Activated T-cell treated with anti-CD3 and anti-CD28 coated beads, Interleukin-2, amount 50 U/mL, for 72 hours (primary cell): ENCODE measurements at regions not wholly inside any gene's neighbourhood (a gene's known extent, or its start where the extent isn't known, plus 50 kb on each side); places are given as distances from the start of the nearest gene placed in this dataset.

ENCODE experiments used
- ATAC-seq, 2 donors: fragments of 150-1000 bp; cut with Tn5 transposase; replicated peaks in 1 of 2; 2 replicates each; pipeline ENCODE4 v1.10.0; 2021; ENCODE audit warnings: moderate library complexity in 2 of 2, mild to moderate bottlenecking in 1 of 2
- DNase-seq, 2 donors: peaks; one replicate each; pipeline ENCODE4 v3.0.0; 2021 to 2022; ENCODE audit warnings: mixed read lengths in 1 of 2
- H3K27ac Mint-ChIP-seq: one replicate; pipeline ENCODE4 v1.8.0; 2022; ENCODE audit warnings: mild to moderate bottlenecking, moderate library complexity, mixed read lengths
- H3K27me3 Mint-ChIP-seq: one replicate; pipeline ENCODE4 v1.8.0; 2022; ENCODE audit warnings: low read depth, mixed read lengths
- H3K36me3 Mint-ChIP-seq, 2 donors: one replicate each; pipeline ENCODE4 v1.8.0; 2022; ENCODE audit warnings: mixed read lengths in 2 of 2, mild to moderate bottlenecking in 1 of 2; ENCODE audit not compliant: insufficient read depth in 2 of 2
- H3K4me1 Mint-ChIP-seq: one replicate; pipeline ENCODE4 v1.8.0; 2022; ENCODE audit warnings: low read depth, mixed read lengths
- H3K4me3 Mint-ChIP-seq, 2 donors: one replicate each; pipeline ENCODE4 v1.8.0; 2022; ENCODE audit warnings: mild to moderate bottlenecking in 2 of 2, mixed read lengths in 2 of 2, moderate library complexity in 2 of 2
- H3K9me3 Mint-ChIP-seq, 2 donors: one replicate each; pipeline ENCODE4 v1.8.0; 2022; ENCODE audit warnings: mixed read lengths in 2 of 2

DNA sequence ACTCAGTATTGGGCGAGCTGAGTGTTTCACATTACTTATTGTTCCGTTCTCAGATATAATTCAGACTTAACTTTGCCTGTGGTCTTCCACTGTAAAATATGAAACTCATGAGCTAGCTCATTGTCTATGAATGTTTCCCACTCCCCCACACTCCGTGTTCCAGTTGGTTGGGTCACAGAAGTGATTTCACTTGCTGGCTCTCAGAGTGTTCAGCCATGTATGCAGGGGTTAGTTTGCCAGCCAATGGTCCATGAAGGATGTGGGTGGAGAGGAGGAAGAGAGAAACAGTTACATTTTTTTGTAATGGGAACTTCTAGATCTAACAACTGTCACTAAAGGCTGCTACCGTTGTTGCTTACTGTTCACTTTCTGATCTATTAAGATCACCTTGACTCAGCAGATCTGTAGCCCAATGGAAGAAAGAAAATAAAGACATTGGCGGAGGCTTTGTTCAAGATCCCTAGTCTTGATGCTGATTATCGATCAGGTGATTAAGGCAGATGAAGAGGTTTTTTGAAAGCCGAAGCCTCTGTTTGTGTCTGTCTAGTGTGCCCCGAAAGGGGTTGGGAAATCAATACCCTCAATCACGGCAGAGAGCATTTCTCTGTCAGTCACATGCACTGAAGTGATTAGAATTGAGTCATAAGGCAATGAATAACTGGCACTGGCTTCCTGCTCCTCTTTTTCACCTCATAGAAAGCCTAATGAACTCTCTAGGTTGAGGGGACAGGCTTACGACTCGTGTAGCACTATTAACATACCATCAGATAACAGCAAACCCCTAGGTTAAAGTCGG is 279.7 kb upstream of the FIGN start:
- Mint-ChIP-seq H3K4me1 (no peaks in the 10 kb centered on the region), H3K4me3 (no peak overlapping the region)
- no peak for DNase-seq

DNA sequence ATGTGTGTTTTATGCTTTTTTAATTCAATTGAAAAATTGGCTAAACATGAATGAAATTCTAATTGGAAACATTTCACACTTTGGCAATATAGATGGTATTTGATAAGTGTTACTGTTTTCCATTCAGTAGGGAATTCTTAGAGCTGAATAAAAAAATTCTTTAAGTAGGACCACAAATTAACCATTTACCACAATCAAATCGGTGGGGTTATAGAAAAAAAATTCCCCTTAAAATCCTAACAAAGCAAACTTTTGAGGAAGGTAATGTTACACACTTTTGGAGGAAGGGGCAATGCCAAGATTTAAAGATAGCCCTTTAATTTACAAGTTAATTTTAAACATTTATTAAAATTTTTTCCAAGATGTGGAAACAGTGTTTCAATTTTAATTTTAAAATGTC is 279.0 kb upstream of the FIGN start:
- no peak overlapping the region for H3K27ac Mint-ChIP-seq
- H3K9me3 Mint-ChIP-seq, result peaks cover 0 to 6% of the 10 kb centered on the region in 2 donors
- no peak for ATAC-seq
- no peaks in the 10 kb centered on the region for H3K4me1 Mint-ChIP-seq
- H3K36me3 Mint-ChIP-seq, result no peaks in the 10 kb centered on the region
- DNase-seq, result no peak
- H3K27me3 Mint-ChIP-seq, result no peaks in the 10 kb centered on the region
- no peak overlapping the region for H3K4me3 Mint-ChIP-seq

More for the DNA sequence above, 279.7 kb upstream of the FIGN start:
- Mint-ChIP-seq H3K36me3 (no peaks in the 10 kb centered on the region), H3K27me3 (no peaks in the 10 kb centered on the region), H3K27ac (no peak overlapping the region), H3K9me3 (peaks cover 0 to 6% of the 10 kb centered on the region in 2 donors)
- ATAC-seq, result no peak

DNA sequence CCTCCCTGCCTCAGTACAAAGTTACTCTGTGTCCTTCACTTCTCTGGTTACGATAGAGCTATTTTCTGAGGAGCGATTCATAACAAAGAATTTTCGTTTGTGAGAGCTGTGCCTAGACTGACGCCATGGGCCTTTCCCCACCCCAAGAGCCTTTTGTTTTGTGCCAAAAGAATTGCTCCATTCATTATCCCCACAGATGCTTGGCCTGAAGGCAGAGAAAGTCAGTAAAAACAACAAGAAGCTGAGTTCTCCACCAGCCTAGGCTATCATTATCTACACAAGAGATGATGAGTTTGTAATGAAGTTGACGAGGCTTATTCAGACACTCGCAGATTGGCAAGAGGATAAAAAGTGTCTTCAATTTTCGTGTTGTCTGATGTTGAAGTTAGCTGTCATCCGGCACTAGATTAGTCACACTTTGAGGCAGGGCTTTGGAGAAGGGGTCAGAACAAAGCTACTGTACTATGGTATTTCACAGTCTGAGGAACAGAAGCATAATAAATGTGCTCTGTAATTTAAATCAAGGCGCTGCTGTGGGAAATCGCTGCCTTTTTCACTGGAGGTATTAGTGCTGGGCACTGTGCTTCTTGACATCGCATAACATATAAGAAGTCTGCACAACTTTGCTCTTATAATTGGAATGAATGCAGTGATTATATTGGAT is 278.4 kb upstream of the FIGN start:
- H3K4me3 Mint-ChIP-seq, result no peak overlapping the region
- H3K4me1 Mint-ChIP-seq, result no peaks in the 10 kb centered on the region
- no peak for ATAC-seq
- peaks cover 0 to 6% of the 10 kb centered on the region in 2 donors for H3K9me3 Mint-ChIP-seq
- no peak for DNase-seq
- no peaks in the 10 kb centered on the region for H3K36me3 Mint-ChIP-seq
- H3K27me3 Mint-ChIP-seq, result no peaks in the 10 kb centered on the region
- H3K27ac Mint-ChIP-seq, result no peak overlapping the region

DNA sequence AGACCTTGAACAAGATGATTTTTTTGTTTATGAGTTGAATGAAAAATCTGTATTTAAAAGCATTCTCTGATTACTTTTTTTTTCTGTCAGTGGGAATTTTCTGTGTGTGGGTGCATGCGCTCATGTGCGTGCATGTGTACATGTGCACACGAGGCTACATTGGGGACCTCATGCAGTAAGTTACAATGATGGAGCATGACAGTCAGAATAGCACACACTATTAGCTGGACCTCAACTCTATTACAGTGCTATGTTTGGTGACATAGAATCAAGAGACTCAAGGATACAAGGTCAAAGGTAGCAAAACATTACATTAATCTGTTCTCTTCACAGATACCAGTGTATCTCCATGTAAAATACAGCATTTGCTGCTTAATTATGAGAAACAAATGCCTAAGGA is 276.8 kb upstream of the FIGN start:
- no peak overlapping the region for H3K4me3 Mint-ChIP-seq
- H3K9me3 Mint-ChIP-seq, result peaks cover 0 to 6% of the 10 kb centered on the region in 2 donors
- no peaks in the 10 kb centered on the region for H3K4me1 Mint-ChIP-seq
- DNase-seq (no peak), ATAC-seq (no peak)
- no peak overlapping the region for H3K27ac Mint-ChIP-seq
- no peaks in the 10 kb centered on the region for H3K36me3 Mint-ChIP-seq
- H3K27me3 Mint-ChIP-seq, result no peaks in the 10 kb centered on the region

DNA sequence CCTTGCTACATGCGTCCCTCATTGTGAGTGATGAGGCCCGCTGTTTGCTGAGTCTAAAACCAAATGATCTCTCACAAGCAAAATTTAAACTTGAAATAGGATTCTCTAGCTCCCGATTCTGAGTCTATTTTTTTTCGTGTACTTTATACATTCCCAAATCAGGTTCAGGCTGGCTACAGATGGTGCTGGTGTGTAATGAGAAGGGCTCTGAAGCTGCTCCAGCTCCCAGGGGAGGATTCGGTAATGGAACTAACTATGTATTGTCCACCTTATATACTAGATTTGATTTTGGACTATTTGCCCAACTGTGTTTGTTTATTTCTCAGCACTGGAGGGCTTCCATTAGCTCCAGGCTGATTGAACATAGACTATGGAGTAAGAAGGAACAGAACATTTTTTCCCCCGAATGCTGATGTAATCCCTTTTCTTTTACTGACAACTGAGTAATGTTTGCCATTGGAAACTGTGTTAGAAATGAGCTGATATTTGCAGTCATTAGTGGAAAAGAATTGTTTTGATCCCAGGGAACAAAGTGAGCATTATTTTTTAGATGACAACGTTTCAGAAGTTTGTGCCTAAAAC is 274.0 kb upstream of the FIGN start:
- no peak for ATAC-seq
- peaks cover 0 to 7% of the 10 kb centered on the region in 2 donors for H3K9me3 Mint-ChIP-seq

DNA sequence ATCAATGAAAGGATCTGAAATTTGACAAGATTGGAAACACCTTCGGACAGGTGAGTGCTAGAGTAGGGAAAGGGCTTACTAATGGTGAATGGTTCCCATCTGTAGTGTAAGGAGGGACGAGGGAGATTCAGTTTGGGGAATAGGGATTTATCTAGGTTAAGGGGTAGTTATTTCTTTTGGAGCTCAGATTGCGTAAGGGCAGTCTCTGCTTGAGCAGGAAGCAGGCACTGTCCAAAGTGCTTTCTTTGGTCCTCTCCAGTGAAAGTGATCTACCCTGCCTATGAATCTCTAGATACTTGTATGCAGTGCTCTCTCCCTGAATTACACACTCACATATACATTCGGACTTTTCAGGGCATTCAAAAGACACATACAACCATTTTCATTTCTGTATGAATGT is 272.9 kb upstream of the FIGN start:
- Mint-ChIP-seq H3K4me3 (no peak overlapping the region), H3K4me1 (no peaks in the 10 kb centered on the region), H3K27me3 (no peaks in the 10 kb centered on the region), H3K9me3 (peaks cover 0 to 7% of the 10 kb centered on the region in 2 donors), H3K36me3 (no peaks in the 10 kb centered on the region), H3K27ac (no peak overlapping the region)
- ATAC-seq (no peak), DNase-seq (no peak)

More for the DNA sequence above, 274.0 kb upstream of the FIGN start:
- DNase-seq, result no peak
- Mint-ChIP-seq H3K27me3 (no peaks in the 10 kb centered on the region), H3K4me3 (no peak overlapping the region), H3K27ac (no peak overlapping the region), H3K36me3 (no peaks in the 10 kb centered on the region), H3K4me1 (no peaks in the 10 kb centered on the region)

DNA sequence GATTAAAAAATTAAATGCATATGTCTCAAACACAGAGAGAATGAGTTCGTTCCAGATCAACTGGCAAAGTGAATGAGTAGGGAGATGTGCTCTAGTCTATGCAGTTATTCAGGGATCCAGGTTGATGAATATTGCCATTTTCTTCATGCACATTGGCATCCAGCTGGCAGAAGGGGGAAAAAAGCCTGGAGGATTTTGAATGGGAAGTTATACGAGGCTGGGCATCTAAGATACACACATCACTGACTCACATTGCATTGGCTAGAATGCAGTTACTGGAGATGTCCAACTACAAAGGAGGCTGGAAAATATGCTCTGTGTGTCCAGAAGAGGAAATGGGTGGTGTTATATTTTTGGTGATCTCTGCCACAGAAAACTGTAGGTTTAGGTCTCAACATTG is 270.9 kb upstream of the FIGN start:
- DNase-seq, result no peak
- Mint-ChIP-seq H3K4me3 (no peak overlapping the region), H3K4me1 (no peaks in the 10 kb centered on the region), H3K27me3 (no peaks in the 10 kb centered on the region), H3K9me3 (peaks cover 3 to 7% of the 10 kb centered on the region in 2 donors), H3K36me3 (no peaks in the 10 kb centered on the region), H3K27ac (no peak overlapping the region)
- no peak for ATAC-seq

DNA sequence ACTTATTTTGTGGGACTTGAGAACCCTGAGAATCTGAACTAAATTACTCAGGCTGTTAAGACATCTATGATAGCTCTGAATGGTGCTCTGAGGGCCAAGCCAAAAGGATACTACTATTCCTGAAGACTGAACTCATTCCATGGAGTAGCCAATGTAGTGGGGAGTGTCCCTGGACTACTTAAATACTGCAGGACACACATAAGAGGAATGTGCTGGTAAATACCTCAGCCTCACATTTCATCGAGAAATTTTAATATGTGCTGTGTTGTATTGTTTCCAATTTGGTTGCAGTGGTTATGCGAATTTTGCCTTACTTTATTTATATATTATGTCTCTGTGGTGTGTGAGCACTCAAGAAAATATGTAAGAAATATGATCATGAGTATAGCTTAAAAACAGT is 264.4 kb upstream of the FIGN start:
- H3K4me3 Mint-ChIP-seq, result no peak overlapping the region
- no peak overlapping the region for H3K27ac Mint-ChIP-seq
- DNase-seq (no peak), ATAC-seq (no peak)
- no peaks in the 10 kb centered on the region for H3K36me3 Mint-ChIP-seq
- no peaks in the 10 kb centered on the region for H3K4me1 Mint-ChIP-seq
- peaks cover 8 to 11% of the 10 kb centered on the region in 2 donors for H3K9me3 Mint-ChIP-seq
- no peaks in the 10 kb centered on the region for H3K27me3 Mint-ChIP-seq

DNA sequence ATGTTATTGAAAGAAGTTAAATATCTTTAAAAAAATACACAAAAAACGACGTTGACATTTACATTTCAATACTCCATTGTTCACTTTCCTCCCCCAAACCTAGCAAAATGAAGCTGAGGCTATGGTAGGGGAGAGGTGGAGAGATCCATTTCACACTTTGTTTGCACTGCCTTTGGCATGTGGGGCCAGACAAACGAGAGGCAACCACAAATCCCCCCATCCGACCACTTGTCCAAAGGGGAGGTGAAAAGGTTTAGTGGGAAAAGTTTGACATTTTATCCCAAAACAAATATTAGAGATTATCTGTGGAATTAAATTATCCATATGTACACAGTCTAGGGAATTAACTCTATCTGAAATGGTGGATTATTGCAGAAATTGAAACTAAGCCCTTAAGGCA is 261.7 kb upstream of the FIGN start:
- Mint-ChIP-seq H3K4me1 (no peaks in the 10 kb centered on the region), H3K27me3 (no peaks in the 10 kb centered on the region), H3K9me3 (peaks cover 5 to 6% of the 10 kb centered on the region in 2 donors), H3K4me3 (no peak overlapping the region), H3K36me3 (no peaks in the 10 kb centered on the region), H3K27ac (no peak overlapping the region)
- ATAC-seq (no peak), DNase-seq (no peak)

DNA sequence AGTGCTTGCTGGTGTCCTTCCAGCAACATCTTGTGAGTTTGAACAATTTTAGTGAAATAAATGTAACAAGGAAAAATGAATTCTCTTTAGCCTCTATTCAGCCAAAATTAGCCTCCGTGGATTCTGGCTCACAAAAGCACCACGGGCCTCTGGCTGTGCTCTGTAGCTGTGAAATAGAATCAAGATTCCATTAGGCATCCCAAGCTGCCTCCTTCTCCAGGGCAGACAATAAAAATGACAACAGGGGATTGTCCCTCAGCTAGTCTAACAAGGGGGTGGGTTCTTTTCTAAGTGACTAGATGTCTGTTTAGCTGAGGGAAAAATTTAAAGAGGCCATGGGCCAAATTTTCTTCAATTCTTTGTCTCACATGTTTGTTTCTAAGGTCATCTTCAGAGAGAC is 254.7 kb upstream of the FIGN start:
- Mint-ChIP-seq H3K27me3 (no peaks in the 10 kb centered on the region), H3K27ac (no peak overlapping the region), H3K4me3 (no peak overlapping the region), H3K36me3 (no peaks in the 10 kb centered on the region), H3K4me1 (no peaks in the 10 kb centered on the region), H3K9me3 (no peaks in the 10 kb centered on the region)
- DNase-seq, result no peak
- ATAC-seq, result no peak

DNA sequence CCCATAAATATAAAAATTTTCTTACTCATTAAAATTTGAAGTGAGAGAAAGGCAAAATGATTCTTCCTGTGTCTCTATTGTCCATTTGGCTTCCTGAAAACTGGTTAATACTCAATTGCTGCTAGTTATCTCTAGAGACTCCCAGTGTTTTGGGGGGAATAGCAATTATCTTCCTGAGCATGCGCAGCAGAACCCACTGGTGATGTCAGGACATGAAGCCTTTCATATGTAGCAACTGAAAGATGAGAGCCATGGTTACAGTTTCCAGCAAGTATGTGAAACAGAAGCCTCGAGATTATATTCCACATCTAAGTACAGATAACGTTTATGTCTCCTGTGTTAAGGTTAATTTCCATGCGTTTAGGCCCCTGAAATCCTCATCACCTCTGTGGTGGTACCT is 254.3 kb upstream of the FIGN start:
- DNase-seq (no peak), ATAC-seq (no peak)
- H3K9me3 Mint-ChIP-seq, result no peaks in the 10 kb centered on the region
- no peaks in the 10 kb centered on the region for H3K4me1 Mint-ChIP-seq
- no peak overlapping the region for H3K4me3 Mint-ChIP-seq
- no peaks in the 10 kb centered on the region for H3K27me3 Mint-ChIP-seq
- H3K36me3 Mint-ChIP-seq, result no peaks in the 10 kb centered on the region
- H3K27ac Mint-ChIP-seq, result no peak overlapping the region

DNA sequence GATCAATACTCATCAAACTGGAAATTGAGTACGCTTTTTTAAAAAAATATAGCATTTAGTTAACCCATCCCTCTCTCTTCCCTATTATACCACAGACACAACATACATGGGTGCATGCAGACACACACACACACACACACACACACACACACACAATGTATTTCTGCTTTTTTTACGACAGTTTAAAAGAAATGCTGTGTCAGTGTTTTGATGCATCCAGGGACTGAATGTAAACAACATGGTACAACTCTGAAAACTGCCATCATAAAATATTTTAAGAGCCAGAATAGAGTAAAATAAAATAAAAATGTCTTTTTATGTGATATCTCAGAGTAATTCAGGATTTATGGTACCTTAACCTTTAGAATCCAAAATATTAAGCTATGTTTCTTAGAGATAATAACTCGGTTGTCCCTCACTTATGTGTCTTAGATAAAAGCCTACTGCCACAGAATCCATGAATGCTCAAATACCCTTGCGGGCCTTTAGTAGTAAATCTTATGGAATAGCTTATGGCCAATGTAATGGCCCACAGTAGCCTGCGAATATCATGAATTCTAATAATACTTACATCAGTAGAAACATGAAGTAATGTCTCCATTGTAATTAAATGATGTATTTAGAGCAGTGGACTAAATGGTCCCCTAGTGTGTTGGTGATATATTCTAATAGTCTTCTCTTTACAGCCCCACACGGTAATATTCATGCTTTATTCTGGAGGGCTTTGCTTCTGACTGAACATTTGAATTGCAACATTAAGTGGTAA is 251.6 kb upstream of the FIGN start:
- Mint-ChIP-seq H3K4me3 (no peak overlapping the region), H3K36me3 (no peaks in the 10 kb centered on the region), H3K4me1 (no peaks in the 10 kb centered on the region), H3K27me3 (no peaks in the 10 kb centered on the region), H3K27ac (no peak overlapping the region), H3K9me3 (no peaks in the 10 kb centered on the region)
- ATAC-seq, result no peak
- DNase-seq, result no peak

DNA sequence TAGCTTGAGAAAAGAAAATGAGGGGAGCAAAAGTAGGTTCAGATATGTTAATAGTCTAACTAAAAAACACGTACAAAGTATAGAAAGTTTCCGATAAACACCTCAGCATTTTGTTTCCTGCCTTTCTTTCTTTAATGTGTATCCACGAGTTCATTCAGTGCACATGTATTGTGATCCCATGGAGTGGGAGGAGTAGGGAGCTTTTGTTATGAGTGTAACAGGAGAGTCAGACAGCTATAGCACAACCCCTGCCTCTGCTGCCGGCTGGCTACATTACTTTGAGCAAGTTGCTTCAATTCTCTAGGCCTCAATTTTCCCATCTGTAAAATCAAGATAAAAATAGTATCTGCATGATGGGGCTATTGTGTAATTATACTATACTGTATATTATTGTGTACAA is 249.2 kb upstream of the FIGN start:
- peaks cover 0 to 2% of the 10 kb centered on the region in 2 donors for H3K36me3 Mint-ChIP-seq
- peaks cover 3 to 4% of the 10 kb centered on the region in 2 donors for H3K9me3 Mint-ChIP-seq
- ATAC-seq, result no peak
- DNase-seq, result no peak
- H3K27me3 Mint-ChIP-seq, result no peaks in the 10 kb centered on the region
- no peak overlapping the region for H3K4me3 Mint-ChIP-seq
- peak overlapping the region; percentile 33 for H3K27ac Mint-ChIP-seq
- no peaks in the 10 kb centered on the region for H3K4me1 Mint-ChIP-seq
